Cardiac muscle cell (in vitro differentiated cells and primary cell): ENCODE measurements at regions not wholly inside any gene's neighbourhood (a gene's known extent, or its start where the extent isn't known, plus 50 kb on each side); places are given as distances from the start of the nearest gene placed in this dataset.

ENCODE experiments used
- DNase-seq, 2 donors: peaks; one replicate each; pipeline versions ENCODE4 v3.0.0 to v3.0.0-alpha.2; 2010 to 2017; ENCODE audit warnings: low read depth in 1 of 2, low spot score in 1 of 2
- H3K27ac ChIP-seq: fragments of 200-600 bp; sonication (generic); 2 replicates; pipeline ENCODE4 v1.5.1; 2016
- H3K27me3 ChIP-seq: fragments of 200-600 bp; sonication (generic); 2 replicates; pipeline ENCODE4 v1.6.0; 2016; ENCODE audit warnings: control low read depth
- H3K36me3 ChIP-seq: fragments of 200-600 bp; sonication (generic); 2 replicates; pipeline ENCODE4 v1.5.1; 2016; ENCODE audit warnings: control low read depth
- H3K4me1 ChIP-seq: fragments of 200-600 bp; sonication (generic); 2 replicates; pipeline ENCODE4 v1.8.1; 2017; ENCODE audit warnings: low read depth, mild to moderate bottlenecking, mixed run types
- H3K4me3 ChIP-seq: fragments of 200-600 bp; sonication (generic); 2 replicates; pipeline ENCODE4 v1.5.1; 2016; ENCODE audit warnings: mild to moderate bottlenecking
- H3K9me3 ChIP-seq: fragments of 200-600 bp; sonication (generic); 2 replicates; pipeline ENCODE4 v1.5.1; 2017; ENCODE audit warnings: low read depth, mild to moderate bottlenecking, control low read depth
- TF ChIP-seq, protein P1 (sequence below): IDR thresholded peaks from 2 replicates; pipeline ENCODE4 v1.5.1; 2012; ENCODE audit warnings: low read depth, mild to moderate bottlenecking, low read length

DNA sequence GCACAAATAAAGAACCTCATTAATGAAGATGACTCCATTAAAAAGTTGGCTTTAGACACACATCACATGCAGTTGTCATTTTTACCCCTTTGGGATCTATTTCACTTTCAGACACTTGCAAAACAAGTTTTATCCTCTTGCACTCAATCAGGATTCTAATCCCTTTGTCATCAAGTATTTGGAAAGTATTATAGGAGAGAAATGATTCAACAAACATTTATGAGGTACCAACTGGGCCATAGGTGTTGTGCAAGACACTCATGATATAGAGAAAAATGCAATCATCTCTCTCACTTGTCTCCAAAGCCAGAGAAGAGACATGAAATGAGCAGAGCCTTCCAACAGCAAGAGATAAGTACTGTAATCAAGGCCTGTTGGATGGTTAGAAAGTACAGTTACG lies 327.7 kb downstream of the RMST start:
- Histone ChIP-seq H3K36me3 (no peaks in the 10 kb centered on the region), H3K27ac (no peak overlapping the region), H3K4me3 (no peak overlapping the region), H3K9me3 (no peaks in the 10 kb centered on the region), H3K27me3 (no peaks in the 10 kb centered on the region), H3K4me1 (no peaks in the 10 kb centered on the region)
- no peak for DNase-seq
- TF ChIP-seq, protein P1, sequence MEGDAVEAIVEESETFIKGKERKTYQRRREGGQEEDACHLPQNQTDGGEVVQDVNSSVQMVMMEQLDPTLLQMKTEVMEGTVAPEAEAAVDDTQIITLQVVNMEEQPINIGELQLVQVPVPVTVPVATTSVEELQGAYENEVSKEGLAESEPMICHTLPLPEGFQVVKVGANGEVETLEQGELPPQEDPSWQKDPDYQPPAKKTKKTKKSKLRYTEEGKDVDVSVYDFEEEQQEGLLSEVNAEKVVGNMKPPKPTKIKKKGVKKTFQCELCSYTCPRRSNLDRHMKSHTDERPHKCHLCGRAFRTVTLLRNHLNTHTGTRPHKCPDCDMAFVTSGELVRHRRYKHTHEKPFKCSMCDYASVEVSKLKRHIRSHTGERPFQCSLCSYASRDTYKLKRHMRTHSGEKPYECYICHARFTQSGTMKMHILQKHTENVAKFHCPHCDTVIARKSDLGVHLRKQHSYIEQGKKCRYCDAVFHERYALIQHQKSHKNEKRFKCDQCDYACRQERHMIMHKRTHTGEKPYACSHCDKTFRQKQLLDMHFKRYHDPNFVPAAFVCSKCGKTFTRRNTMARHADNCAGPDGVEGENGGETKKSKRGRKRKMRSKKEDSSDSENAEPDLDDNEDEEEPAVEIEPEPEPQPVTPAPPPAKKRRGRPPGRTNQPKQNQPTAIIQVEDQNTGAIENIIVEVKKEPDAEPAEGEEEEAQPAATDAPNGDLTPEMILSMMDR, result no peak

DNA sequence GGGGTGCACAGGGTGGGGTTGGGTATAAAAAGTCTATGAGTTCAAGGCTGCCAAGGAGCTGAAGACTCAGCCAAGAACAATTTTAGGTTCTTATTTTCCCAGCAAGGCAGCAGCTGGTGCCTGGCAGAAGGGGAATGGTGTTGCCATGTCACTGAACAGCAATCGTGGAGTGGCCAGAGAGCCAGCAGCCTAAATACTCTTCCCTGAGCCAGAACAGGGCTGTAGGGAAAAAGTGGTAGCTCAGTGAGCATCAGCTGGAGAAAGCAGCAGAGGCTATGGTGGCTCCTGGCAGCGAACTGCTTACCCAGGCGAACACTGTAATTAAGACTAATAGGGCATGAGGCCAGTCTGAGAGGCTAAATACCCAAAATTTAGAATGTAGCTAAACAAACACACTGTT lies 334.9 kb downstream of the RMST start:
- Histone ChIP-seq H3K27me3 (no peaks in the 10 kb centered on the region), H3K36me3 (no peaks in the 10 kb centered on the region), H3K9me3 (no peaks in the 10 kb centered on the region), H3K4me3 (no peak overlapping the region), H3K27ac (no peak overlapping the region), H3K4me1 (no peaks in the 10 kb centered on the region)
- TF ChIP-seq, protein P1, result no peak
- no peak for DNase-seq

DNA sequence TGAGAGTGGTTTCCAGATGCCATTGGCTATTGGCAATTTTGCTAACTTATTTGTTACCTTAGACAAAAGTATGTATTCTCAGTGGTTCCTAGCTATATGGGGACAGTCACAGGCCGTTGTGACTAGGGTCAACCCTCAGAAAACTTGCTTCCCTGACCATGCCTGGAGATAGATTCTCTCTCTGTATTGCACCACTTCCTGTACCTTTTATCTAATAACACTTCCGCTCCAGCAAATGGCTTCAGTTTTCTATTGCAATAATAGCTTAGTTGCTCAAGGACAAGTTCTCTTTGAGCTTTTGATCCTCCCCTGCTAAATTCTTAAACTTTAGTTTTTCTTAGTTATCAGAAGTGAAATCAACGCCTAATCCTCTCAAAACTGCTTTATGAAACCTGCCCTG lies 338.0 kb downstream of the RMST start:
- H3K27ac ChIP-seq, result no peak overlapping the region
- no peaks in the 10 kb centered on the region for H3K4me1 ChIP-seq
- no peak for DNase-seq
- H3K27me3 ChIP-seq, result no peaks in the 10 kb centered on the region
- H3K36me3 ChIP-seq, result no peaks in the 10 kb centered on the region
- no peaks in the 10 kb centered on the region for H3K9me3 ChIP-seq
- TF ChIP-seq, protein P1, result no peak
- H3K4me3 ChIP-seq, result no peak overlapping the region

DNA sequence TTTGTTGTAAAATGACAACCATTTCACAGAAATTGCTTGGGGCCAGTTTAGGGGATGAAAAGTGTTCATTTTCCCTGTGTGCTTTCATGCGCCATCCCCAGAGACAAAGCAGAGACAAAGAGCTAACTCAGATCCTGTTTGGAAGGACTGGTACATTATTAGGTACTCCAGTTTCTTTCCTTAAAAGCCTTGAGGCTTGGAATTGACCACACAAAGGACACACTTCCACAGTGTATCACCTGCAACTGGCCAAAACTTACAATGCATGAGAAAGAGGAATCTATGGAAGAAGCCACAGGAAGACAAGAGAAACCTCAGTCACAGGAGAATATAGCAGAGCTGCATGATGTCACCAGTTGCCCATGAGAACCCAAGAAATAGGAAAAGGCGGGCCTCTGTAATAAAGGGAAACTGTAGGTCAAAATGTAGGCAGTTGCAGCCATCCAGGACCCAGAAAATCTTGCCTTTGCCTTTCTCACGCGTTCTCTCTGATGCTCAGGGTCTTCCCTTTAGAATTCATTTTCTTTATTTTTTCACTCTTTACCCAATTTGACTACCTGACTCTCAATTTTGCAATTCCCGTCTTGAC lies 339.0 kb downstream of the RMST start:
- Histone ChIP-seq H3K27ac (no peak overlapping the region), H3K4me3 (no peak overlapping the region), H3K9me3 (no peaks in the 10 kb centered on the region), H3K36me3 (no peaks in the 10 kb centered on the region), H3K27me3 (no peaks in the 10 kb centered on the region), H3K4me1 (no peaks in the 10 kb centered on the region)
- DNase-seq, result no peak
- TF ChIP-seq, protein P1, result no peak

DNA sequence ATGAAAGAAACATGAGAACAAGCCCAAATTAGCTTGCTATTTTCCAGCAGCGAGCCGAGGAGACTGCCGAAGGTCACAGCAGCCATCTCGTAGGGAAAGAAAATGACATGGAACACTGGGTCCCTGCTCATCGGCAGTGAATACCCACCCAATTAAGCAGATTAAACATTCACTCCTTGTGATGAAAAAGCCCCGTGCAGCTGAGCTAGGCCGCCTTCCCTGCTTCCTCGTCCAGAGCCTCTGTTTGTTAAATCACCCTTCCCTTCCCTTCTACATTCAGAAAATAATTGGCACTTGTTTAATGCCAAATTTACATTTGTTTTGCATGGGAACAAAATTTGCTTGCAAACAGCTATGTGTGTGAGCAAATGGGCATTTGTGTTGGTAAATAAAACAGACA lies 342.5 kb downstream of the RMST start:
- H3K27me3 ChIP-seq, result no peaks in the 10 kb centered on the region
- no peaks in the 10 kb centered on the region for H3K36me3 ChIP-seq
- no peak overlapping the region for H3K27ac ChIP-seq
- H3K9me3 ChIP-seq, result no peaks in the 10 kb centered on the region
- TF ChIP-seq, protein P1, result no peak
- H3K4me1 ChIP-seq, result no peaks in the 10 kb centered on the region
- H3K4me3 ChIP-seq, result no peak overlapping the region
- DNase-seq, result no peak

DNA sequence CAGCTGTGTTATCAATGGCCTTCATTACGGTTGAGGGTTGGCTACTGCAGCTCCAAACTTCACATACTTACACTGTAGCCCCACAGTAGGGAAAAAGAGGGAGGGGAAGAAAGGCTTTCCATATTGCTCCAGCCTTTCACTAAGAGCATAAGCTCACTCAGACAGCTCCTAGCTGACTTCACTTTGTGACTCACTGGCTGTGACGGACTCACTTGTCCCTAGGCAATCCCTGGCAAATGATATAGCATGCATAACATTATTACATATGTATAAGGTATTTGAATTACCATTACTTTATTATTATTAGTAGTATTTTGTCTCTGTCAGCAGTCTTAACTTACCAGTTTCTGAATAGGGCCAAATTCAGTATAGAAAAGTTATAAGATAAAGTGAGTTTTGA lies 350.7 kb downstream of the RMST start:
- no peak overlapping the region for H3K27ac ChIP-seq
- no peaks in the 10 kb centered on the region for H3K9me3 ChIP-seq
- no peaks in the 10 kb centered on the region for H3K4me1 ChIP-seq
- H3K4me3 ChIP-seq, result no peak overlapping the region
- TF ChIP-seq, protein P1, result no peak
- H3K36me3 ChIP-seq, result no peaks in the 10 kb centered on the region
- H3K27me3 ChIP-seq, result no peaks in the 10 kb centered on the region
- no peak for DNase-seq
